ENCODE measurements at regions not wholly inside any gene's neighbourhood (a gene's known extent, or its start where the extent isn't known, plus 50 kb on each side); places are given as distances from the start of the nearest gene placed in this dataset.

DNA sequence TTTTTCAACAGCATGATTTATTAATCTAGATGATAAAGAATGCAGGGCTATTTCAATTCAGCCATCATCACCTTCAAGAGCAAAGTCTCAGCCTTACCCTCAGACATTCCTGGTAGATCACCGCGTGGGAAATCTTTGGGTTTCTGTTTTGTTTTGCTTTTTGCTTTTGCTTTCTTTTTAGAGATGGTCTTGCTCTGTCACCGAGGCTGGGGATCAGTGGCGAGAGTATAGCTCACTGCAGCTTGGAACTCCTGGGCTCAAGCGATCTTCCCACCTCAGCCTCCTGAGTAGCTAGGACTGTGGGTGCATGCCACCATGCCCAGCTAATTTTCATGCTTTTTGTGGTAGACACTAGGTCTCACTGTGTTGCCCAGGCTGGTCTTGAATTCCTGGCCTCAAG, 289.7 kb downstream of the AJAP1 start (continued):
- TF ChIP-seq, protein P1, sequence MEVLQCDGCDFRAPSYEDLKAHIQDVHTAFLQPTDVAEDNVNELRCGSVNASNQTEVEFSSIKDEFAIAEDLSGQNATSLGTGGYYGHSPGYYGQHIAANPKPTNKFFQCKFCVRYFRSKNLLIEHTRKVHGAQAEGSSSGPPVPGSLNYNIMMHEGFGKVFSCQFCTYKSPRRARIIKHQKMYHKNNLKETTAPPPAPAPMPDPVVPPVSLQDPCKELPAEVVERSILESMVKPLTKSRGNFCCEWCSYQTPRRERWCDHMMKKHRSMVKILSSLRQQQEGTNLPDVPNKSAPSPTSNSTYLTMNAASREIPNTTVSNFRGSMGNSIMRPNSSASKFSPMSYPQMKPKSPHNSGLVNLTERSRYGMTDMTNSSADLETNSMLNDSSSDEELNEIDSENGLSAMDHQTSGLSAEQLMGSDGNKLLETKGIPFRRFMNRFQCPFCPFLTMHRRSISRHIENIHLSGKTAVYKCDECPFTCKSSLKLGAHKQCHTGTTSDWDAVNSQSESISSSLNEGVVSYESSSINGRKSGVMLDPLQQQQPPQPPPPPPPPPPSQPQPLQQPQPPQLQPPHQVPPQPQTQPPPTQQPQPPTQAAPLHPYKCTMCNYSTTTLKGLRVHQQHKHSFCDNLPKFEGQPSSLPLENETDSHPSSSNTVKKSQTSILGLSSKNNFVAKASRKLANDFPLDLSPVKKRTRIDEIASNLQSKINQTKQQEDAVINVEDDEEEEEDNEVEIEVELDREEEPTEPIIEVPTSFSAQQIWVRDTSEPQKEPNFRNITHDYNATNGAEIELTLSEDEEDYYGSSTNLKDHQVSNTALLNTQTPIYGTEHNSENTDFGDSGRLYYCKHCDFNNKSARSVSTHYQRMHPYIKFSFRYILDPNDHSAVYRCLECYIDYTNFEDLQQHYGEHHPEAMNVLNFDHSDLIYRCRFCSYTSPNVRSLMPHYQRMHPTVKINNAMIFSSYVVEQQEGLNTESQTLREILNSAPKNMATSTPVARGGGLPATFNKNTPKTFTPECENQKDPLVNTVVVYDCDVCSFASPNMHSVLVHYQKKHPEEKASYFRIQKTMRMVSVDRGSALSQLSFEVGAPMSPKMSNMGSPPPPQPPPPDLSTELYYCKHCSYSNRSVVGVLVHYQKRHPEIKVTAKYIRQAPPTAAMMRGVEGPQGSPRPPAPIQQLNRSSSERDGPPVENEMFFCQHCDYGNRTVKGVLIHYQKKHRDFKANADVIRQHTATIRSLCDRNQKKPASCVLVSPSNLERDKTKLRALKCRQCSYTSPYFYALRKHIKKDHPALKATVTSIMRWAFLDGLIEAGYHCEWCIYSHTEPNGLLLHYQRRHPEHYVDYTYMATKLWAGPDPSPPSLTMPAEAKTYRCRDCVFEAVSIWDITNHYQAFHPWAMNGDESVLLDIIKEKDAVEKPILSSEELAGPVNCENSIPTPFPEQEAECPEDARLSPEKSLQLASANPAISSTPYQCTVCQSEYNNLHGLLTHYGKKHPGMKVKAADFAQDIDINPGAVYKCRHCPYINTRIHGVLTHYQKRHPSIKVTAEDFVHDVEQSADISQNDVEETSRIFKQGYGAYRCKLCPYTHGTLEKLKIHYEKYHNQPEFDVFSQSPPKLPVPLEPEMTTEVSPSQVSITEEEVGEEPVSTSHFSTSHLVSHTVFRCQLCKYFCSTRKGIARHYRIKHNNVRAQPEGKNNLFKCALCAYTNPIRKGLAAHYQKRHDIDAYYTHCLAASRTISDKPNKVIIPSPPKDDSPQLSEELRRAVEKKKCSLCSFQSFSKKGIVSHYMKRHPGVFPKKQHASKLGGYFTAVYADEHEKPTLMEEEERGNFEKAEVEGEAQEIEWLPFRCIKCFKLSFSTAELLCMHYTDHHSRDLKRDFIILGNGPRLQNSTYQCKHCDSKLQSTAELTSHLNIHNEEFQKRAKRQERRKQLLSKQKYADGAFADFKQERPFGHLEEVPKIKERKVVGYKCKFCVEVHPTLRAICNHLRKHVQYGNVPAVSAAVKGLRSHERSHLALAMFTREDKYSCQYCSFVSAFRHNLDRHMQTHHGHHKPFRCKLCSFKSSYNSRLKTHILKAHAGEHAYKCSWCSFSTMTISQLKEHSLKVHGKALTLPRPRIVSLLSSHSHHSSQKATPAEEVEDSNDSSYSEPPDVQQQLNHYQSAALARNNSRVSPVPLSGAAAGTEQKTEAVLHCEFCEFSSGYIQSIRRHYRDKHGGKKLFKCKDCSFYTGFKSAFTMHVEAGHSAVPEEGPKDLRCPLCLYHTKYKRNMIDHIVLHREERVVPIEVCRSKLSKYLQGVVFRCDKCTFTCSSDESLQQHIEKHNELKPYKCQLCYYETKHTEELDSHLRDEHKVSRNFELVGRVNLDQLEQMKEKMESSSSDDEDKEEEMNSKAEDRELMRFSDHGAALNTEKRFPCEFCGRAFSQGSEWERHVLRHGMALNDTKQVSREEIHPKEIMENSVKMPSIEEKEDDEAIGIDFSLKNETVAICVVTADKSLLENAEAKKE (CRISPR knock-in tag; IDR thresholded peaks at IDR 0.05) = no peak
- TF ChIP-seq, protein P2, sequence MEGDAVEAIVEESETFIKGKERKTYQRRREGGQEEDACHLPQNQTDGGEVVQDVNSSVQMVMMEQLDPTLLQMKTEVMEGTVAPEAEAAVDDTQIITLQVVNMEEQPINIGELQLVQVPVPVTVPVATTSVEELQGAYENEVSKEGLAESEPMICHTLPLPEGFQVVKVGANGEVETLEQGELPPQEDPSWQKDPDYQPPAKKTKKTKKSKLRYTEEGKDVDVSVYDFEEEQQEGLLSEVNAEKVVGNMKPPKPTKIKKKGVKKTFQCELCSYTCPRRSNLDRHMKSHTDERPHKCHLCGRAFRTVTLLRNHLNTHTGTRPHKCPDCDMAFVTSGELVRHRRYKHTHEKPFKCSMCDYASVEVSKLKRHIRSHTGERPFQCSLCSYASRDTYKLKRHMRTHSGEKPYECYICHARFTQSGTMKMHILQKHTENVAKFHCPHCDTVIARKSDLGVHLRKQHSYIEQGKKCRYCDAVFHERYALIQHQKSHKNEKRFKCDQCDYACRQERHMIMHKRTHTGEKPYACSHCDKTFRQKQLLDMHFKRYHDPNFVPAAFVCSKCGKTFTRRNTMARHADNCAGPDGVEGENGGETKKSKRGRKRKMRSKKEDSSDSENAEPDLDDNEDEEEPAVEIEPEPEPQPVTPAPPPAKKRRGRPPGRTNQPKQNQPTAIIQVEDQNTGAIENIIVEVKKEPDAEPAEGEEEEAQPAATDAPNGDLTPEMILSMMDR (conservative IDR thresholded peaks at IDR 0.05; ENCODE audit: low read depth in 2 of 2) = no peak

DNA sequence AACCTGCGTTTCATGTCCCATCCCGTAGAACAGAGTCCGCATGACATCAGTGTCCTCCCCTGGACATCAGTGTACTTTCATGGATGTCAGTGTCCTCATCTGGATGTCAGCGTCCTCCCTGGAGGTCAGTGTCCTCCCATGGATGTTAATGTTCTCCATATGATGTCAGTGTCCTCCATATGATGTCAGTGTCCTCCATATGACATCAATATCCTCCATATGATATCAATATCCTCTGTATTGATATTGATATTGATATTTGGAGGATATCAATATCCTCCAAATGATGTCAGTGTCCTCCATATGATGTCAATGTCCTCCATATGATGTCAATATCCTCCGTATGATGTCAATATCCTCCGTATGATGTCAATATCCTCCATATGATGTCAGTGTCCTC, 284.9 kb downstream of the AJAP1 start:
- H3K4me1 Mint-ChIP-seq = peaks cover 2% of the 10 kb centered on the region; the same call in 1 of the 3 replicates
- H3K36me3 Mint-ChIP-seq (ENCODE audit: low read depth) = peaks cover 10% of the 10 kb centered on the region; the same call in 2 of the 3 replicates
- Histone ChIP-seq H4K20me1 (replicated peaks; ENCODE audit: insufficient read depth) (no peaks in the 10 kb centered on the region), H3K4me3 (no peak overlapping the region), H3K27ac (ENCODE audit: low read depth) (no peak overlapping the region), H3K9me2 (ENCODE audit: insufficient read depth) (no peaks in the 10 kb centered on the region), H2AFZ (no peak overlapping the region), H3K36me3 (ENCODE audit: insufficient read depth) (peaks cover 5% of the 10 kb centered on the region; the same call in 1 of the 2 replicates), H3K4me1 (ENCODE audit: insufficient read depth) (no peaks in the 10 kb centered on the region), H3F3A (replicated peaks; ENCODE audit: low read depth) (no peaks in the 10 kb centered on the region), H3K79me2 (replicated peaks; ENCODE audit: insufficient read depth) (no peaks in the 10 kb centered on the region), H3K4me2 (no peak overlapping the region), H3K27me3 (ENCODE audit: insufficient read depth) (no peaks in the 10 kb centered on the region)
- H3K9me3 Mint-ChIP-seq = peaks cover 23% of the 10 kb centered on the region
- ATAC-seq = no peak
- no peak for DNase-seq (ENCODE audit: low spot score)
- H3K27ac Mint-ChIP-seq = no peak overlapping the region
- peaks cover 12% of the 10 kb centered on the region for H3K27me3 Mint-ChIP-seq (ENCODE audit: insufficient read depth, low read depth, poor library complexity)
- H3K4me3 Mint-ChIP-seq = no peak overlapping the region
- no peak for TF ChIP-seq NANOG (IDR thresholded peaks at IDR 0.05; ENCODE audit: borderline replicate concordance)
- no peak for TF ChIP-seq POLR2AphosphoS5 (IDR thresholded peaks at IDR 0.05; ENCODE audit: low read depth)
